Activated CD4-positive, alpha-beta T cell treated with anti-CD3 and anti-CD28 coated beads, Interleukin-2, amount 50 U/mL, for 48 hours (primary cell): ENCODE measurements at regions not wholly inside any gene's neighbourhood (a gene's known extent, or its start where the extent isn't known, plus 50 kb on each side); places are given as distances from the start of the nearest gene placed in this dataset.
"Not testable (repeated sequence)": the region's sequence is repeated elsewhere in the genome, so short reads cannot be mapped to it uniquely, and the experiment has no call there.

ENCODE experiments used
- DNase-seq, 2 experiments: peaks; one replicate each; pipeline ENCODE4 v3.0.0-alpha.2; 2020

GRCh38 chr6:144935181-144935580, 650.0 kb downstream of the UTRN start:
- DNase-seq, result no peak

- no peak for DNase-seq
Observed at GRCh38 chr6:144935661-144936060, 650.5 kb downstream of the UTRN start.

- DNase-seq, result no peak
Observed at GRCh38 chr6:144936764-144937163, 651.6 kb downstream of the UTRN start.

- no peak for DNase-seq
Observed at GRCh38 chr6:144939921-144940320, 654.8 kb downstream of the UTRN start.

- DNase-seq, result no peak
Observed at GRCh38 chr6:144944106-144944505, 659.0 kb downstream of the UTRN start.

- no peak for DNase-seq
Observed at GRCh38 chr6:144947398-144947976, 662.4 kb downstream of the UTRN start.

GRCh38 chr6:144951730-144952437, 666.7 kb downstream of the UTRN start:
- no peak for DNase-seq

- no peak for DNase-seq
Observed at GRCh38 chr6:144952456-144953240, 667.5 kb downstream of the UTRN start.

GRCh38 chr6:144953552-144954240, 668.6 kb downstream of the UTRN start:
- no peak for DNase-seq

- no peak for DNase-seq
Observed at GRCh38 chr6:144954241-144954556, 669.1 kb downstream of the UTRN start.

GRCh38 chr6:144955392-144955791, 670.3 kb downstream of the UTRN start:
- no peak for DNase-seq

GRCh38 chr6:144955859-144956258, 670.7 kb downstream of the UTRN start:
- DNase-seq, result no peak

- not testable (repeated sequence) for DNase-seq
Observed at GRCh38 chr6:144956697-144957096, 671.6 kb downstream of the UTRN start.

GRCh38 chr6:144957236-144957937, 672.3 kb downstream of the UTRN start:
- DNase-seq, result no peak

- no peak for DNase-seq
Observed at GRCh38 chr6:144969154-144969553, 684.0 kb downstream of the UTRN start.

GRCh38 chr6:144969602-144970272, 684.6 kb downstream of the UTRN start:
- no peak for DNase-seq

GRCh38 chr6:144977250-144977864, 692.2 kb downstream of the UTRN start:
- DNase-seq, result not testable (repeated sequence)

- no peak for DNase-seq
Observed at GRCh38 chr6:144978208-144978607, 693.1 kb downstream of the UTRN start.

- no peak for DNase-seq
Observed at GRCh38 chr6:144986271-144986670, 701.1 kb downstream of the UTRN start.

GRCh38 chr6:144989319-144990107, 704.4 kb downstream of the UTRN start:
- no peak for DNase-seq

- no peak for DNase-seq
Observed at GRCh38 chr6:144990784-144991183, 705.6 kb downstream of the UTRN start.
